ENCODE measurements at regions not wholly inside any gene's neighbourhood (a gene's known extent, or its start where the extent isn't known, plus 50 kb on each side); places are given as distances from the start of the nearest gene placed in this dataset.

- no peak for DNase-seq (ENCODE audit: low read depth)
These were observed 126.4 kb upstream of the TMEM132C start for GRCh38 chr12:128140551-128140950.

GRCh38 chr12:128150961-128151360 is 116.0 kb upstream of the TMEM132C start:
- DNase-seq (ENCODE audit: low read depth) = no peak

DNA sequence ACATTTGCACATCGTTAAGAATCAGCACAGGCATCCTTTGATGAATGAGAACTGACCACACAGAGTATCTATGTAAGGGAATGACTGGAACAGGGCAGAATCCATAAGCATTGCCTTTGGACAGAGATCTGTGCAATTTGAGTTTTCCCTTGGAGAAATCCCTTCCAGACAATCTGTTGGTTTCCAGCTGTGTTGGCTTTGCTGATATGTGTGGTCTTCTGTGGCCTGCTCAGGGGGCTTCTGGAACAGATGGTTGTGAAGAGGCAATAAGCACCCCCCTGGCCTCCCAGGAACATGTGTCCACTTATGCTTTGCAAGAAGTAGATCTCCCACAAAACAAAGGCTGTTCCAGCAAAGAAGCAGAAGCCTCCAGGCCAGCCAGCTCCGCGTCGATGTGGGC is 111.4 kb upstream of the TMEM132C start:
- DNase-seq (ENCODE audit: low read depth) = no peak

GRCh38 chr12:128163086-128163485 is 103.9 kb upstream of the TMEM132C start:
- DNase-seq (ENCODE audit: low read depth) = no peak

DNA sequence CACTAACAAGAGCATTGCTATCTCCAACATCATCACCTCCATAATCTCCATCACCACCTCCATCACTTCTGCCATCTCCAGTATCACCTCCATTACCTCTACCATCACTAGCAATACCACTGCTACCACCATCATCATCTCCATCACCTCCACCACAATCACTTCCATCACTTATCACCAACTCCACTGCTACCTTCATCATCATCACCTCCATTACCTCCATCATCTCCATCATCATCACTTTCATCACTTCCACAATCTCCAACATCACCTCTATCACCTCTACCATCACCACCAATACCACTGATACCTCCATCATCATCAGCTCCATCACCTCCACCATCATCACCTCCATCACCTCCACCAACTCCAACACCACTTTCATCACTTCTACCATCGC is 102.4 kb upstream of the TMEM132C start:
- DNase-seq (ENCODE audit: low read depth) = no peak

DNA sequence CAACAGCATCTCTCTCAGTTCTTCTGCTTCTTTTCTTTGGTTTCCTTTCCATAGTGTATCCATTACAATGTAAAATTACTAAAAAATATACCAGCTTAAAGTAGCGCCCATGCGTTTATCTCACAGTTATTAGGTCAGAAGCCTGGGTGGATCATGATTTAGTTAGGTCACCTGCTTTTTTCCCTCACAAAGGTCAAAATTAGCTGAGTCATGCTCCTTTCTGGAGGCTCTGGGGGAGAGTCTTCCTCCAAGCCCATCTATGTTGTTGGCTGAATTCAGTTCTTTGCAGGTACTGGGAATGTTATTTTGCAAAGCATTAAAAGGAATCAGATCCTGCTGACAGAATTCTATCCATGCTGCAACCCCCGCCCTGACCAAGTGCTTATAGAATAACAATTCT is 101.6 kb upstream of the TMEM132C start:
- DNase-seq (ENCODE audit: low read depth) = no peak

DNA sequence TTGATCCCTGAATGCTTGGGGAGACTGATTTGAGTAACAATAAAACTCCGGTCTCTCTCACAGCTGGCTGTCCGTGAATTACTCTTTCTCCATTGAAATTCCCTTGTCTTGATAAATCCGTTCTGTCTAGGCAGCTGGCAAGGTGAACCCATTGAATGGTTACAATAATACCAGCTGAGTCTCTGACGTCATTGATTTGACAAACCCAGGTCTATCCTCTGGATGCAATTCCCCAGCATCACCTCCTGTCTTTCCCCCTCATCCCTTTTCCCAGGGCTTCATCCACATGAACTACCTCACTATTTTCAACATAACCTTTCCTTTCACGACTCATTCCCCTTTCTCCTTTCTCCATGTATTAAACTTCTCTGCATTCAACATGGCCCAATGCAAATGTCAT is 98.7 kb upstream of the TMEM132C start:
- no peak for DNase-seq (ENCODE audit: low read depth)

DNA sequence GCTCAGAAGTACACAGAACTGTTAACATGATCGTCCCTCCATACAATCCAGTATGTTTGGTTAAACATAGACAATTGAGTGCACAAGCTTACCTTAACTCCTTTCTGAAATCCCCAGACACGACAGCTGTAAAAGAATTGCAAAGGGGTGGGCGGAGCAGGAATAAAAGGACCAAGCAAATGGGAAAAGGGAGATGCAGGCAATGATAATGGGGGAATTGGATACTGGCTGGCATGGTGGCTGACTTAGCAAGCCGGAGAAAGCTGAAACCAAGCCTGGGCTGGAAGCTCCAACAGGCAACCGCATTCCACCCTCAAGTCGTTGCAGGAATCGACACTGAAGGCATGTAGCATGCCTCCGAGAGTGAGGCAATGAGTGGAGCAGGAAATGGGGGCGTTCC is 96.8 kb upstream of the TMEM132C start:
- DNase-seq (ENCODE audit: low read depth) = no peak

DNA sequence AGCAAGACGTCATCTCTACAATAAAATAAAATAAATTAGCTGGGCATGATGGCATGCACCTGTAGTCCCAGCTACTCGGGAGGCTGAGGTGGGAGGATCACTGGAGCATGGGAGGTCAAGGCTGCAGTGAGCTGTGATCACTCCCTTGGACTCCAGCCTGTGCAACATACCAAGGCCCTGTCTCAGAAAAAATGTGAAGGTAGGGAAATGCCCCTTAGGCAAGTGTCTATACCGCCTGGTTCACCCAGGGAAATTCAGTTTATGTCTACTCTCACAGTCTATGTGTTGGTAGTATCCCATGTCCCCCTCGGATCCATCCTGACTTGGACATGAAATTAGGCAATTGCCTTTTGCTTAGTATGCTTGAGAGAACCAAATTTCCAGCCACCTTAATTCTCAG is 88.4 kb upstream of the TMEM132C start:
- no peak for DNase-seq (ENCODE audit: low read depth)

- no peak for DNase-seq (ENCODE audit: low read depth)
These were observed 88.0 kb upstream of the TMEM132C start for GRCh38 chr12:128178966-128179365.

GRCh38 chr12:128180166-128180565 is 86.8 kb upstream of the TMEM132C start:
- DNase-seq (ENCODE audit: low read depth) = no peak

- DNase-seq (ENCODE audit: low read depth) = no peak
These were observed 76.9 kb upstream of the TMEM132C start for GRCh38 chr12:128190052-128190451.

GRCh38 chr12:128190614-128191013 is 76.4 kb upstream of the TMEM132C start:
- DNase-seq (ENCODE audit: low read depth) = no peak

GRCh38 chr12:128191380-128191779 is 75.6 kb upstream of the TMEM132C start:
- no peak for DNase-seq (ENCODE audit: low read depth)

- DNase-seq (ENCODE audit: low read depth) = no peak
These were observed 62.3 kb upstream of the TMEM132C start for GRCh38 chr12:128204711-128205110.

- DNase-seq (ENCODE audit: low read depth) = no peak
These were observed 61.8 kb upstream of the TMEM132C start for GRCh38 chr12:128205145-128205544.

DNA sequence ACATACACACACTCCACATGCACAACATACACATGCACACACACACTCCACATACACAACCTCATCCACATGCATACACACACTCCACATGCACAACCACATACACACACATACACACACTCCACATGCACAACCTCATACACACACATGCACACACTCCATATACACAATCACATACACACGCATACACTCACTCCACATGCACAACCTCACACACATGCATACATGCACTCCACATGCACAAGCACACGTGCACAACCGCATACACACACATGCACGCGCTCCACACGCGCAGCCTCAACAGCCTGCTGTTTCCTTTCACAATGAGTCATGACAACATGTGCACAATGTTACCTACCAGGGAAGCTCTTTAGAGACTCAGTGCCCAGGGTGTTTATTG is 61.2 kb upstream of the TMEM132C start:
- DNase-seq (ENCODE audit: low read depth) = no peak

All from stimulated activated CD8-positive, alpha-beta memory T cell treated with anti-CD3 and anti-CD28 coated beads, Interleukin-15, amount 100 ng/mL, for 1 hour (primary cell).